NCI-H345 treated with DMSO at 0.1 percent for 48 hours (cell line): ENCODE measurements at regions not wholly inside any gene's neighbourhood (a gene's known extent, or its start where the extent isn't known, plus 50 kb on each side); places are given as distances from the start of the nearest gene placed in this dataset.

Experiments used
- DNase-seq: peaks from one replicate; lab custom pipeline; 2025; ENCODE audit not compliant: unreplicated experiment; lab: John Stamatoyannopoulos, UW

GRCh38 chr5:88666761-88667495, 216.1 kb downstream of the MEF2C start:
- DNase-seq: no peak

GRCh38 chr5:88665750-88666215, 217.2 kb downstream of the MEF2C start:
- DNase-seq: no peak

- peak; percentile 16 for DNase-seq
Measured at GRCh38 chr5:88664645-88665044, 218.3 kb downstream of the MEF2C start.

- DNase-seq: no peak
Measured at GRCh38 chr5:88663793-88664216, 219.2 kb downstream of the MEF2C start.

GRCh38 chr5:88662846-88663245, 220.1 kb downstream of the MEF2C start:
- no peak for DNase-seq

GRCh38 chr5:88661806-88662207, 221.2 kb downstream of the MEF2C start:
- DNase-seq: no peak

- peak; percentile 89 for DNase-seq
Measured at GRCh38 chr5:88660947-88661805, 221.8 kb downstream of the MEF2C start.

- DNase-seq: no peak
Measured at GRCh38 chr5:88660264-88660946, 222.6 kb downstream of the MEF2C start.

- DNase-seq: no peak
Measured at GRCh38 chr5:88659529-88660263, 223.3 kb downstream of the MEF2C start.

GRCh38 chr5:88658886-88659285, 224.1 kb downstream of the MEF2C start:
- no peak for DNase-seq

GRCh38 chr5:88657906-88658775, 224.8 kb downstream of the MEF2C start:
- DNase-seq: no peak

GRCh38 chr5:88657136-88657535, 225.8 kb downstream of the MEF2C start:
- no peak for DNase-seq

- no peak for DNase-seq
Measured at GRCh38 chr5:88656221-88656950, 226.6 kb downstream of the MEF2C start.

GRCh38 chr5:88653471-88653870, 229.5 kb downstream of the MEF2C start:
- no peak for DNase-seq

- DNase-seq: no peak
Measured at GRCh38 chr5:88647901-88648300, 235.1 kb downstream of the MEF2C start.

- no peak for DNase-seq
Measured at GRCh38 chr5:88646866-88647265, 236.1 kb downstream of the MEF2C start.

- no peak for DNase-seq
Measured at GRCh38 chr5:88644676-88645075, 238.3 kb downstream of the MEF2C start.

- DNase-seq: no peak
Measured at GRCh38 chr5:88643315-88643714, 239.7 kb downstream of the MEF2C start.

- no peak for DNase-seq
Measured at GRCh38 chr5:88634014-88634413, 249.0 kb downstream of the MEF2C start.
